CD4-positive, alpha-beta memory T cell (primary cell): ENCODE measurements at regions not wholly inside any gene's neighbourhood (a gene's known extent, or its start where the extent isn't known, plus 50 kb on each side); places are given as distances from the start of the nearest gene placed in this dataset.

ENCODE experiments used
- CTCF ChIA-PET: fragments of 350-600 bp; sonication (Branson Sonifier 250); formaldehyde crosslinking; loops from one replicate; lab custom pipeline; 2021; ENCODE audit warnings: inconsistent platforms; ENCODE audit not compliant: partially characterized antibody; lab: Charles Lee
- POLR2A ChIA-PET: fragments of 350-600 bp; sonication (Branson Sonifier 250); formaldehyde crosslinking; loops from one replicate; lab custom pipeline; 2021; ENCODE audit not compliant: partially characterized antibody; lab: Charles Lee
- DNase-seq, 5 donors: peaks; one replicate each; pipeline versions ENCODE4 v3.0.0 to v3.0.0-alpha.2; 2020 to 2022; ENCODE audit warnings: mixed read lengths in 1 of 5
- H3K27ac ChIP-seq: one replicate; pipeline ENCODE4 v1.7.0; 2013; ENCODE audit warnings: low read depth, low read length
- H3K27me3 ChIP-seq: 2 replicates; pipeline ENCODE4 v1.7.0; 2013; ENCODE audit warnings: mild to moderate bottlenecking, low read length, moderate library complexity; ENCODE audit not compliant: insufficient read depth
- H3K36me3 ChIP-seq: 2 replicates; pipeline ENCODE4 v1.7.0; 2013; ENCODE audit warnings: mild to moderate bottlenecking, low read length, moderate library complexity; ENCODE audit not compliant: insufficient read depth
- H3K4me1 ChIP-seq: 2 replicates; pipeline ENCODE4 v1.7.0; 2013; ENCODE audit warnings: mild to moderate bottlenecking, low read length, moderate library complexity; ENCODE audit not compliant: insufficient read depth
- H3K4me3 ChIP-seq, 2 donors: one replicate each; pipeline ENCODE4 v1.7.0; 2013; ENCODE audit warnings: low read length in 2 of 2, mild to moderate bottlenecking in 1 of 2
- H3K9me3 ChIP-seq, 2 donors: one replicate each; pipeline ENCODE4 v1.7.0; 2013; ENCODE audit warnings: low read length in 2 of 2, control low read depth in 1 of 2; ENCODE audit not compliant: control insufficient read depth in 1 of 2
- H3K27ac Mint-ChIP-seq, 7 donors: one replicate each; pipeline ENCODE4 v1.8.0; 2020 to 2021; ENCODE audit warnings: mixed read lengths in 7 of 7, mild to moderate bottlenecking in 6 of 7, inconsistent platforms in 3 of 7, moderate library complexity in 3 of 7
- H3K27me3 Mint-ChIP-seq, 2 donors: one replicate each; pipeline ENCODE4 v1.8.0; 2020 to 2021; ENCODE audit warnings: mixed read lengths in 2 of 2
- H3K36me3 Mint-ChIP-seq, 2 donors: one replicate each; pipeline ENCODE4 v1.8.0; 2020 to 2021; ENCODE audit warnings: mixed read lengths in 2 of 2, inconsistent platforms in 1 of 2, mild to moderate bottlenecking in 1 of 2
- H3K4me1 Mint-ChIP-seq, 4 donors: one replicate each; pipeline ENCODE4 v1.8.0; 2020 to 2021; ENCODE audit warnings: mixed read lengths in 4 of 4, mild to moderate bottlenecking in 1 of 4
- H3K4me3 Mint-ChIP-seq, 8 donors: one replicate each; pipeline ENCODE4 v1.8.0; 2020 to 2021; ENCODE audit warnings: mixed read lengths in 8 of 8, mild to moderate bottlenecking in 7 of 8, moderate library complexity in 6 of 8, inconsistent platforms in 3 of 8
- H3K9me3 Mint-ChIP-seq, 8 donors: one replicate each; pipeline ENCODE4 v1.8.0; 2020 to 2021; ENCODE audit warnings: mixed read lengths in 8 of 8, mild to moderate bottlenecking in 5 of 8, inconsistent platforms in 3 of 8, moderate library complexity in 1 of 8
- intact Hi-C: fragments of 100-400 bp; cut with micrococcal nuclease; formaldehyde crosslinking; loops from one replicate; pipeline ENCODE4 v1.15.1; 2023

DNA sequence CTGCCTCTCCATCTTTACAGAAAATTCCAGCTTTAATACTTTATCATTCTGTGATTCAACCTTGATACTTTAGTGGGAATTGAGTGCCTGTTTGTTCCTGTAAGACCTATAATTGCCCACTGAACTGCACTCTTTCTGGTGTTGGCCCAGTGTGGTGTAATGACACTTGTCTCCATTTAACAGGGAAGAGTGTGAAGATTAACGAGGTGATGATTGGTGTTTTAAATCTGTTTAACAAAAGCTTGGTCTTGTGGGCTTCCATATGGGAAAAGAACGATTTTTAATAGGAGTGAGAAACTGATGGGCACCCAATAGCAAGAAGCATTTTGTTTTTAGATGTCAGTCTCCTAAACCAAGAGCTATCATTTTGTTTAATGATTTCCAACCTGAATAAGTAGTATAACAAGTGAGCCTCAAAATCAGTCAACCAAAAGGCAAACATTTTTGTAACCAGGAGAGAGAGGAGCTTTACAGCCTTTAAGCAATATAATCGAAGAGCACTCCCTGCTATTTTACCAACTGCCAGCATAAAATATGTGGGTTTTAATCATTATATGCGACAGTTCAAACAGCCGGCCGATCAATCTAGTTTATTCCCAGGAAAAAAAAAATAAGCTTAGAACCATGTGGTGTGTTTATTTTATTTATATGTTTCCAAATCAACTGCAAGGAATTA is 50.2 kb downstream of the SUPT20HL1 start:
- Mint-ChIP-seq H3K27me3 (peaks cover 0 to 2% of the 10 kb centered on the region in 2 donors), H3K4me3 (no peak overlapping the region), H3K9me3 (peaks cover 0 to 2% (median 0%) of the 10 kb centered on the region in 8 donors), H3K27ac (no peak overlapping the region), H3K4me1 (no peaks in the 10 kb centered on the region), H3K36me3 (no peaks in the 10 kb centered on the region)
- DNase-seq = no peak
- no peaks in the 10 kb centered on the region for H3K36me3 ChIP-seq
- POLR2A ChIA-PET = no interaction called here
- CTCF ChIA-PET = interaction anchor here (1.0 to 1.7 kb wide), 3 partner anchors 14 to 88 kb away, joined by 3 to 6 read pairs (median 3); no protein-coding TSS in a partner anchor
- no peak overlapping the region for H3K27ac ChIP-seq
- H3K9me3 ChIP-seq = no peaks in the 10 kb centered on the region
- H3K27me3 ChIP-seq = no peaks in the 10 kb centered on the region
- intact Hi-C loops = no loop called here
- H3K4me3 ChIP-seq = no peak overlapping the region
- H3K4me1 ChIP-seq = no peaks in the 10 kb centered on the region

DNA sequence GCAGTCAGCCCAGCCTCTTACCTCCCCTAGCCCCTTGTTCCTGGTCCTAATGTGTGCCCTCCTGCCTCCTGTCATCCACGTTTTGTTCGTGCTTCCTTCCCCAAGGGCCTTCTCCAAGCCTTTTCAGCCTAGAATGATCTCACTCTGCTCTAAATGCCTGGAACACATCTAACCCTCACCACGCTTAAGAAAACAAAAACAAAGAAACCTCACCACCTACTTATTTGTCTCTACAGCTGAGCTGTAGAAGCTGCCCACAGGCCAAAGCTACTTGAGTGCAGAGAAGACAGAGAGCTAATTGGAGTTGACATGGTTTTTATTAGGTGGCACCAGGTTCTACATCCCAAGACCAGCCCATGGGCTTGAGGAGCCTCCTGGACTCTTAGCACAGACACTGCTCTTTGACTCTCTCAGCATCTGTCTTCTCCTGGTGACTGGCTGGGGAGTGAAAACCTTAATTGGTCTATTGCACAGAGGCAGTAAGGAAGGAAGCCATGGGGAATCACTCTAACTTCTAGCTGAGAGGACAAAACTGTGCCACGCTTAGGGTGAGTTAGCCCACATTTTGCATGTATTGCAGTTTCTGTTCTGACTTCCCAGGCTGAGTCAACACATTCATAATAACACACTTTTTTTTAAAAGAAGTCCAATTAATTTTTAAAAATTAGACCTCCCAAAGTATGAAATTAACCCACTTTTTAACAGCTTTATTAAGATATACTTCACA is 52.3 kb upstream of the PDK3 start:
- ChIA-PET POLR2A (no interaction called here), CTCF (interaction anchor here (1.6 to 1.9 kb wide), 2 partner anchors 16 to 85 kb away, joined by 4 read pairs; no protein-coding TSS in a partner anchor)
- no peak overlapping the region for H3K27ac Mint-ChIP-seq
- no peaks in the 10 kb centered on the region for H3K4me1 Mint-ChIP-seq
- H3K27ac ChIP-seq = no peak overlapping the region
- H3K27me3 ChIP-seq = no peaks in the 10 kb centered on the region
- DNase-seq = no peak
- no peaks in the 10 kb centered on the region for H3K9me3 ChIP-seq
- H3K4me3 ChIP-seq = no peak overlapping the region
- H3K4me1 ChIP-seq = no peaks in the 10 kb centered on the region
- peaks cover 0 to 2% (median 0%) of the 10 kb centered on the region in 8 donors for H3K9me3 Mint-ChIP-seq
- H3K27me3 Mint-ChIP-seq = peaks cover 0 to 2% of the 10 kb centered on the region in 2 donors
- no peaks in the 10 kb centered on the region for H3K36me3 ChIP-seq
- H3K4me3 Mint-ChIP-seq = no peak overlapping the region
- intact Hi-C loops = no loop called here
- H3K36me3 Mint-ChIP-seq = no peaks in the 10 kb centered on the region
